Right lobe of liver (tissue), 6 donors: ENCODE measurements at regions not wholly inside any gene's neighbourhood (a gene's known extent, or its start where the extent isn't known, plus 50 kb on each side); places are given as distances from the start of the nearest gene placed in this dataset.

Source experiments
- ATAC-seq, 4 donors: fragments of 200-7000 bp; cut with Tn5 transposase; one replicate each; pipeline ENCODE4 v1.9.1; 2020; ENCODE audit warnings: mild to moderate bottlenecking in 4 of 4, moderate library complexity in 4 of 4
- DNase-seq, 3 donors: peaks; one replicate each; pipeline ENCODE4 v3.0.0-alpha.2; 2020
- H3K27ac ChIP-seq, 3 donors: fragments of 200-600 bp; one replicate each; pipeline ENCODE4 v1.8.0; 2022
- H3K27me3 ChIP-seq, 2 donors: fragments of 200-600 bp; one replicate each; pipeline ENCODE4 v1.8.0; 2022
- H3K36me3 ChIP-seq, 4 donors: fragments of 200-600 bp; sonication (generic) in 1 of 4; one replicate each; pipeline versions ENCODE4 v1.5.1 to v1.8.0; 2017 to 2022; ENCODE audit warnings: control low read depth in 1 of 4
- H3K4me1 ChIP-seq, 4 donors: fragments of 200-600 bp; sonication (generic) in 1 of 4; one replicate each; pipeline versions ENCODE4 v1.5.1 to v1.8.0; 2017 to 2022; ENCODE audit warnings: control low read depth in 1 of 4
- H3K4me3 ChIP-seq, 3 donors: fragments of 200-600 bp; one replicate each; pipeline ENCODE4 v1.8.0; 2022
- H3K9me3 ChIP-seq, 4 donors: fragments of 200-600 bp; sonication (generic) in 1 of 4; one replicate each; pipeline versions ENCODE4 v1.5.1 to v1.8.0; 2017 to 2022; ENCODE audit warnings: control low read depth in 1 of 4
- CTCF ChIP-seq, 4 donors: fragments of 200-600 bp in 3 of 4; fragments of 450-650 bp in 1 of 4; IDR thresholded peaks; one replicate each; pipeline versions ENCODE4 v1.5.1 to v1.8.0; 2016 to 2022; ENCODE audit warnings: antibody characterized with exemption in 4 of 4, mild to moderate bottlenecking in 2 of 4
- POLR2A ChIP-seq: fragments of 450-650 bp; IDR thresholded peaks from one replicate; pipeline ENCODE4 v1.6.1; 2017; ENCODE audit warnings: antibody characterized with exemption, mild to moderate bottlenecking
- WGBS: methylation state at CpG from one replicate; pipeline ENCODE4 v1.1.6; 2018; ENCODE audit warnings: low coverage, low lambda C conversion rate; ENCODE audit not compliant: insufficient coverage; ENCODE audit errors: missing lambda C conversion rate; 5-methylcytosine and 5-hydroxymethylcytosine counted together
- intact Hi-C, 2 donors: fragments of 100-400 bp; cut with DNase I; formaldehyde crosslinking; loops; one replicate each; pipeline versions ENCODE4 v1.11.2 to v1.14.1; 2022
- donor health status: DM: no; HTN: yes; CAD: no.
- donor health status: DM: no; HTN: no; CAD: no.
- donor health status: DM: no; HTN: no; CAD: no.
- donor health status: DM: no; HTN: yes; CAD: no.
- donor health status: DM: no; HTN: yes; CAD: no.

DNA sequence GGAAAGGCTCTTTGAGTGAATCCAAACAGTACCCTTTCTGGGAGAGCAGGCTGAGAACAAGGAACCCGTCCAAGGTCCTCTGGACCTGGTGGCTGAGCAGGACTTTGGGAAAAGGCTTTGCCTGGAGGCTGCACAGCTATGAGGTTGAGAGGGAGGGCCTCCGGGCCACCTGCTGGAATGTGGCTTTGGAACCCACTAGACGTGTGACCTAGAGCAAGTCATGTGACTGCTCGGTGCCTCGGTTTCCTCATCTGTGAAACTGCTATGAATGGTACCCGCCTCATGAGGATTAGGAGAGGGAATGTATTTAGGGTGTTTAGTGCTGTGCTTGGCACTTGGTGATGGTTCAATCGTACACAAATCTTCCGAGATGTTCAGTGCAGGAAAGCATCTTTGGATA lies 50.4 kb downstream of the HAPSTR1 start:
- H3K36me3 ChIP-seq = no peaks in the 10 kb centered on the region
- peak in 1 of 3 donors; percentile 41 for DNase-seq
- H3K4me1 ChIP-seq = peaks cover 0 to 6% (median 0%) of the 10 kb centered on the region in 4 donors
- H3K4me3 ChIP-seq = no peak overlapping the region
- H3K9me3 ChIP-seq = no peaks in the 10 kb centered on the region
- TF ChIP-seq CTCF (IDR thresholded peaks at IDR 0.05) = no peak
- no peak for TF ChIP-seq POLR2A
- intact Hi-C loops = no loop called here
- 81% methylated on average over 5 of the region's 8 CpGs for WGBS
- H3K27ac ChIP-seq = no peak overlapping the region
- no peaks in the 10 kb centered on the region for H3K27me3 ChIP-seq
- ATAC-seq = no peak

DNA sequence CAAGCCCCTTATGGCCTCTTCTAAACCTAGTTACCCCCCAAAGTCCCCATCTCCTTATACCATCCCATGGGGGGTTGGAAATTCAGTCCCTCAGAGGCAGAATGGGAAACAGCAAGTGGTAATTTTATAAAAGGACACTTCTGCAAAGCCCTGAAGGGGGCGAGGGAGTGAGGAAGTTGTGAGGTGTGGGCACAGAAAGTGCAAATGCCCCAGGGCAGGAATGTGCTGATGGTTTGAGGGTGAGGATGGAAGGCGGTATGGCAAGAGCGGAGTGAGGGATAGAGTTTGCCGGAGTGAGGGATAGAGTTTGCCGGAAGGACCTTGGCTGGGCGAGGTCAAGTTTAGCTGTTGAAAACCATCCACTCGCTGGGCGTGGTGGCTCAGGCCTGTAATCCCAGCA lies 52.7 kb downstream of the HAPSTR1 start:
- WGBS = 91% methylated on average over 8 of the region's 8 CpGs

DNA sequence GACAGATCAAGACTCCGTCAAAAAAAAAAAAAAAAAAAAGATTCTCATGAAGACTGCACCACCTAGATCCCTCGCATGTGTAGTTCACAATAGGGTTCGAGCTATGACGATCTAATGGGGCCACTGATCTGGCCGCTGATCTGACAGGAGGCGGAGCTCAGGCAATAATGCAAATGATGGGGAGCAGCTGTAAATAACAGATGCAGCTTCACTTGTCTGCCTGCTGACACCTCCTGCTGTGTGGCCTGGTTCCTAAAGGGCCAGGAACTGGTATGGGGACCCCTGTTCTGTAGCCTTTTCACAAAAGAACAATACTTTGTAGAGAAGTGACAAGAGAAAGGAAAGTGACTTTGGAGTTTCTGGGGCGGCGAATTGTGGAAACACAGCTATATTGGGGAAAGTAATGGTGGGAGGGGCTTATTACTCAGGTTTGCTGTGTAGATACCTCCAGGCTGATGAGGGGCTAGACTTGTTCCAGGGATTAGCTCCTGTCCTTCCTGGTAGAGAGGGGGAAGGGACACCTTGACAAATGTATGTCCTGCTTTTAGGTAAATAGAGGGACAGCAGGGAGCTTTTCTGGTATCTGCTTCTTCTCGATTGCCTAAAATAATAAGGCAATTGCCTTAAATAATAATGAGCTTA lies 57.1 kb downstream of the HAPSTR1 start:
- H3K36me3 ChIP-seq = no peaks in the 10 kb centered on the region

More for the DNA sequence above, 52.7 kb downstream of the HAPSTR1 start:
- TF ChIP-seq CTCF (IDR thresholded peaks at IDR 0.05) (no peak), POLR2A (no peak)
- peaks cover 0 to 3% (median 0%) of the 10 kb centered on the region in 4 donors for H3K4me1 ChIP-seq
- H3K36me3 ChIP-seq = no peaks in the 10 kb centered on the region
- no peaks in the 10 kb centered on the region for H3K9me3 ChIP-seq
- H3K4me3 ChIP-seq = no peak overlapping the region
- no peaks in the 10 kb centered on the region for H3K27me3 ChIP-seq
- H3K27ac ChIP-seq = no peak overlapping the region
- intact Hi-C loops = no loop called here
- no peak for DNase-seq
- no peak for ATAC-seq

GRCh38 chr16:9151074-9151473 lies 59.6 kb downstream of the HAPSTR1 start:
- H3K9me3 ChIP-seq = no peaks in the 10 kb centered on the region
- H3K4me3 ChIP-seq = no peak overlapping the region
- H3K27ac ChIP-seq = no peak overlapping the region
- DNase-seq (no peak), ATAC-seq (no peak)
- H3K36me3 ChIP-seq = no peaks in the 10 kb centered on the region
- WGBS = 73% methylated on average over 5 of the region's 5 CpGs
- no peak for TF ChIP-seq CTCF (IDR thresholded peaks at IDR 0.05)
- TF ChIP-seq POLR2A = no peak
- H3K27me3 ChIP-seq = no peaks in the 10 kb centered on the region
- H3K4me1 ChIP-seq = no peaks in the 10 kb centered on the region
- intact Hi-C loops = no loop called here

More for the DNA sequence above, 57.1 kb downstream of the HAPSTR1 start:
- intact Hi-C loops = no loop called here
- no peak overlapping the region for H3K4me3 ChIP-seq
- no peak overlapping the region for H3K27ac ChIP-seq
- H3K27me3 ChIP-seq = no peaks in the 10 kb centered on the region
- no peaks in the 10 kb centered on the region for H3K9me3 ChIP-seq
- ATAC-seq (no peak), DNase-seq (no peak)
- H3K4me1 ChIP-seq = no peaks in the 10 kb centered on the region
- TF ChIP-seq POLR2A (no peak), CTCF (IDR thresholded peaks at IDR 0.05) (no peak)
- 65% methylated on average over 8 of the region's 9 CpGs for WGBS
